Keratinocyte (primary cell): ENCODE measurements at regions not wholly inside any gene's neighbourhood (a gene's known extent, or its start where the extent isn't known, plus 50 kb on each side); places are given as distances from the start of the nearest gene placed in this dataset.

ENCODE experiments used
- DNase-seq: peaks from one replicate; pipeline ENCODE4 v3.0.0-alpha.2; 2011; ENCODE audit warnings: low read depth, missing footprints, low spot score
- FAIRE-seq: peaks from 2 replicates; lab custom pipeline; 2011; peaks lifted over from hg19 to GRCh38; lab: Jason Lieb, UNC
- H2AFZ ChIP-seq: 2 replicates; pipeline ENCODE4 v1.6.0; 2012; ENCODE audit warnings: low read length, control low read depth, inconsistent platforms; ENCODE audit not compliant: control insufficient read depth
- H3K27ac ChIP-seq: 2 replicates; pipeline ENCODE4 v1.5.1; 2011; ENCODE audit warnings: low read length; ENCODE audit not compliant: control insufficient read depth, insufficient read depth
- H3K27me3 ChIP-seq: 3 replicates; pipeline ENCODE4 v1.6.0; 2011; ENCODE audit warnings: low read length; ENCODE audit not compliant: control insufficient read depth, insufficient read depth; ENCODE audit errors: extremely low read depth
- H3K36me3 ChIP-seq, 2 experiments: 2 replicates in 1 of 2; 3 replicates in 1 of 2; pipeline ENCODE4 v1.5.1; 2011; ENCODE audit warnings: low read length in 2 of 2, mild to moderate bottlenecking in 1 of 2; ENCODE audit not compliant: control insufficient read depth in 2 of 2, insufficient read depth in 2 of 2; ENCODE audit errors: extremely low read depth in 1 of 2
- H3K4me1 ChIP-seq: 3 replicates; pipeline ENCODE4 v1.5.1; 2011; ENCODE audit warnings: low read length; ENCODE audit not compliant: control insufficient read depth, insufficient read depth; ENCODE audit errors: extremely low read depth
- H3K4me2 ChIP-seq: 3 replicates; pipeline ENCODE4 v1.6.0; 2011; ENCODE audit warnings: low read depth, low read length; ENCODE audit not compliant: control insufficient read depth, insufficient read depth; ENCODE audit errors: extremely low read depth
- H3K4me3 ChIP-seq, 3 experiments: fragments of 200-600 bp in 1 of 3; sonication (generic) in 1 of 3; 2 replicates in 2 of 3; 3 replicates in 1 of 3; pipeline ENCODE4 v1.5.1; 2011 to 2016; ENCODE audit warnings: low read length in 3 of 3, mild to moderate bottlenecking in 3 of 3, control low read depth in 2 of 3, inconsistent platforms in 1 of 3, low read depth in 1 of 3, mixed read lengths in 1 of 3, mixed run types in 1 of 3, moderate library complexity in 1 of 3; ENCODE audit not compliant: control insufficient read depth in 2 of 3, insufficient read depth in 2 of 3; ENCODE audit errors: extremely low read depth in 1 of 3
- H3K79me2 ChIP-seq: 2 replicates; pipeline ENCODE4 v1.6.0; 2012; ENCODE audit warnings: low read length; ENCODE audit not compliant: control insufficient read depth, insufficient read depth
- H3K9ac ChIP-seq: 3 replicates; pipeline ENCODE4 v1.6.0; 2011; ENCODE audit warnings: low read length; ENCODE audit not compliant: control insufficient read depth, insufficient read depth; ENCODE audit errors: extremely low read depth
- H3K9me1 ChIP-seq: 3 replicates; pipeline ENCODE4 v1.6.0; 2011; ENCODE audit warnings: low read length; ENCODE audit not compliant: control insufficient read depth, insufficient read depth; ENCODE audit errors: extremely low read depth
- H3K9me3 ChIP-seq: 2 replicates; pipeline ENCODE4 v1.5.1; 2012; ENCODE audit warnings: low read depth, low read length; ENCODE audit not compliant: control insufficient read depth
- H4K20me1 ChIP-seq: 3 replicates; pipeline ENCODE4 v1.6.0; 2011; ENCODE audit warnings: low read length; ENCODE audit not compliant: control insufficient read depth, insufficient read depth; ENCODE audit errors: extremely low read depth
- CTCF ChIP-seq, 3 experiments: IDR thresholded peaks in 1 of 3; conservative IDR thresholded peaks in 1 of 3; optimal IDR thresholded peaks in 1 of 3; 2 replicates in 2 of 3; 3 replicates in 1 of 3; pipeline versions ENCODE3 to v1.5.1; 2011; ENCODE audit warnings: low read length in 3 of 3, mild to moderate bottlenecking in 3 of 3, moderate library complexity in 2 of 3, control low read depth in 1 of 3, inconsistent platforms in 1 of 3; ENCODE audit not compliant: insufficient read depth in 2 of 3; ENCODE audit errors: extremely low read depth in 1 of 3
- EZH2 ChIP-seq: IDR thresholded peaks from one replicate; pipeline ENCODE4 v1.6.1; 2012; ENCODE audit warnings: inconsistent platforms, mild to moderate bottlenecking, low read length, moderate library complexity
- dilution Hi-C: fragments of 300-500 bp; cut with MboI; formaldehyde crosslinking; loops from one replicate; pipeline ENCODE4 v1.7.0; 2020; ENCODE audit warnings: low sequenced_read_pairs; ENCODE audit not compliant: extremely low pct_ligation_motif_present

DNA sequence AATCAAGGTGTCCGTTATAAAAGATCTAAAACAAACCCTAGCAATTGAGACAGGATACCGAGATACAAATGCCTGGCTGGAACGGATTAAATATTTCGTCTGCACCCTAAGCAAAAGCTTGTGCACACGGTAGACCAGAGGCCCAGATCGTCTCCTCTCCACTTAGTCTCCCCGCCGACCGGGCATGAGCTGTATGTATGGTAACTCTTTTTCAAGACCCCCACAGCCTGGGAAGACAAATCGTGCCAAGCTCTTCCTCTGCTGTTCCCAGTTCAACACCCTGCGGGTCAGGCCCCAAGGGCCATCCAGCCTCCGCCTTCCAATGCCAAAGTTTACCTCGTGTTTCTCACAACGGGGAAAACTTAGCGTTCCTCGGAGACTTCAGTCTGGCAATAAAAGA is 285.7 kb upstream of the GALNT17 start:
- no peaks in the 10 kb centered on the region for H3K9me1 ChIP-seq
- no peaks in the 10 kb centered on the region for H3K36me3 ChIP-seq
- dilution Hi-C loops, result no loop called here
- FAIRE-seq (no peak), DNase-seq (no peak)
- peaks cover 7% of the 10 kb centered on the region for H3K9me3 ChIP-seq
- H3K9ac ChIP-seq, result no peak overlapping the region
- H3K79me2 ChIP-seq, result no peaks in the 10 kb centered on the region
- H4K20me1 ChIP-seq, result no peaks in the 10 kb centered on the region
- no peak overlapping the region for H2AFZ ChIP-seq
- no peaks in the 10 kb centered on the region for H3K27me3 ChIP-seq
- H3K4me3 ChIP-seq, result no peak overlapping the region
- TF ChIP-seq EZH2 (no peak), CTCF (optimal IDR thresholded peaks at IDR 0.05 in 1 of 3, IDR thresholded peaks at IDR 0.05 in 1 of 3, conservative IDR thresholded peaks at IDR 0.05 in 1 of 3; ENCODE audit: extremely low read depth in 1 of 3, insufficient read depth in 2 of 3, low read length in 3 of 3) (no peak)
- H3K27ac ChIP-seq, result no peak overlapping the region
- no peak overlapping the region for H3K4me2 ChIP-seq
- no peaks in the 10 kb centered on the region for H3K4me1 ChIP-seq

- Histone ChIP-seq H3K9me1 (no peaks in the 10 kb centered on the region), H3K79me2 (no peaks in the 10 kb centered on the region), H3K9me3 (peaks cover 7% of the 10 kb centered on the region), H3K27ac (no peak overlapping the region), H3K9ac (no peak overlapping the region), H2AFZ (no peak overlapping the region), H3K27me3 (no peaks in the 10 kb centered on the region), H4K20me1 (no peaks in the 10 kb centered on the region), H3K4me1 (no peaks in the 10 kb centered on the region), H3K4me2 (no peak overlapping the region), H3K4me3 (no peak overlapping the region), H3K36me3 (no peaks in the 10 kb centered on the region)
- dilution Hi-C loops, result loop anchor here (25.0 kb wide), 1 partner anchor 888 kb away; no protein-coding TSS in a partner anchor
- FAIRE-seq (no peak), DNase-seq (no peak)
- TF ChIP-seq EZH2, result no peak
- TF ChIP-seq CTCF (optimal IDR thresholded peaks at IDR 0.05 in 1 of 3, IDR thresholded peaks at IDR 0.05 in 1 of 3, conservative IDR thresholded peaks at IDR 0.05 in 1 of 3; ENCODE audit: extremely low read depth in 1 of 3, insufficient read depth in 2 of 3, low read length in 3 of 3), result no peak
Observed at GRCh38 chr7:70849580-70850235, 282.2 kb upstream of the GALNT17 start.
